ENCODE measurements at regions not wholly inside any gene's neighbourhood (a gene's known extent, or its start where the extent isn't known, plus 50 kb on each side); places are given as distances from the start of the nearest gene placed in this dataset.

- Mint-ChIP-seq H3K4me3 (ENCODE audit: unreplicated experiment) (no peak overlapping the region), H3K4me1 (ENCODE audit: low read depth) (no peaks in the 10 kb centered on the region), H3K27ac (ENCODE audit: unreplicated experiment) (no peak overlapping the region), H3K9me3 (ENCODE audit: low read depth) (peaks cover 11% of the 10 kb centered on the region), H3K27me3 (ENCODE audit: low read depth) (peaks cover 1% of the 10 kb centered on the region), H3K36me3 (ENCODE audit: low read depth) (peaks cover 2% of the 10 kb centered on the region)
- DNase-seq (ENCODE audit: low spot score) = no peak
- TF ChIP-seq CTCF (IDR thresholded peaks at IDR 0.05) = no peak
Measured at GRCh38 chr1:213523781-213524398, 463.9 kb upstream of the PROX1 start.

DNA sequence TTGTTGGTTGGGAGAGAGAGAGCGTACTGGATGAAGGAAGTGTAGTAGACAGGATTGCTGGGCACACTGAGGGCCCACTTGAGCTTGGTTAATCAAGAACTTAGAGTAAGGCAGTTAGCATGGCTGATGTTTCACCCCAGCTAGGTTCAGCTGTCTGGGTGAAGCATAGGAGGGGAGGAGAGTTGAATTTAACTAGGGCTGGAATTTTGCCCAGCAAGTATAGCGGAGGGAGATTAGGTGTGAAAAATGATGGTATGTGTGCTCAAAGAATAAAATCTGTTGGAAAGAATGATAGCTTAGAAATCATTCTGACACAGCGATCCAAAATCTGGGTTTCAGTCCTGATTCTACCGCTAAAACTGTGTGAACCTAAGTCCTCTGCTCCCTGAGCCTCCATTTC is 461.5 kb upstream of the PROX1 start:
- no peak for DNase-seq (ENCODE audit: low spot score)
- no peak for TF ChIP-seq CTCF (IDR thresholded peaks at IDR 0.05)
- Mint-ChIP-seq H3K9me3 (ENCODE audit: low read depth) (peaks cover 11% of the 10 kb centered on the region), H3K27me3 (ENCODE audit: low read depth) (peaks cover 1% of the 10 kb centered on the region), H3K36me3 (ENCODE audit: low read depth) (peaks cover 2% of the 10 kb centered on the region), H3K4me3 (ENCODE audit: unreplicated experiment) (no peak overlapping the region), H3K4me1 (ENCODE audit: low read depth) (no peaks in the 10 kb centered on the region), H3K27ac (ENCODE audit: unreplicated experiment) (no peak overlapping the region)

DNA sequence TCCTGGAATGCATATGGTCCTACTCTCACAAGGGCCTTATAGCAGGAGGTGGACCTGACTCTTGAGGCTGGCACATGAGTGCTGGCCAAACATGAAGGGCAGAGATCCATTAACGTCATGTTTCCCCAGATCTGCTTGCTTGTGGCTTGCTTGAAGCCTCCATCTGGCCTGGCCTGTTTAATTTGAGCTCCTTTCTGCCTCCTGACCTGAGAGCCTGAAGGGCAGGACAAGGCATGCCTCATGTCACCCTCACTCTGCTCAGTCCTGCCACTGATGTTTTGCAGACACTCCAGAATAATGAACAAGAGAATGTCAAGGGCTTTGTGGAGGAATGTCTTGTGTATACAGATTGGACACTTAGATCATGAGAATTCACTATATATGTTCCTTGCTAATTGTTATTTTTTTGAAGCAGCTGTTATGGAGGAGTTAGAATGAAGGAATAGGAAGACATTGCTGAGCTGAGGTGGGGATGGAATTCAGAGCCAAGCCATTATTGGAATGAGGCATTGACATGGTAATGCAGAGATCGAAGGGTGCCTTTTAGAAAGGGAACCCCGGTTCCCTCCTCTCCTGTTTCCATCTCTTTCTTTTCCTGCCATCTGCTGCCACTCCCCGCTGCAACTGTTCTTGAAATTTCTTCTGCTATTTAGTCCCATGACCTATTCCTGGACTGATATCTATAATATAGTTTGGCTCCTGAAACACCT is 457.0 kb upstream of the PROX1 start:
- Mint-ChIP-seq H3K27ac (ENCODE audit: unreplicated experiment) (no peak overlapping the region), H3K4me3 (ENCODE audit: unreplicated experiment) (no peak overlapping the region), H3K4me1 (ENCODE audit: low read depth) (no peaks in the 10 kb centered on the region), H3K27me3 (ENCODE audit: low read depth) (peaks cover 1% of the 10 kb centered on the region), H3K36me3 (ENCODE audit: low read depth) (no peaks in the 10 kb centered on the region), H3K9me3 (ENCODE audit: low read depth) (no peaks in the 10 kb centered on the region)
- DNase-seq (ENCODE audit: low spot score) = no peak
- TF ChIP-seq CTCF (IDR thresholded peaks at IDR 0.05) = no peak

DNA sequence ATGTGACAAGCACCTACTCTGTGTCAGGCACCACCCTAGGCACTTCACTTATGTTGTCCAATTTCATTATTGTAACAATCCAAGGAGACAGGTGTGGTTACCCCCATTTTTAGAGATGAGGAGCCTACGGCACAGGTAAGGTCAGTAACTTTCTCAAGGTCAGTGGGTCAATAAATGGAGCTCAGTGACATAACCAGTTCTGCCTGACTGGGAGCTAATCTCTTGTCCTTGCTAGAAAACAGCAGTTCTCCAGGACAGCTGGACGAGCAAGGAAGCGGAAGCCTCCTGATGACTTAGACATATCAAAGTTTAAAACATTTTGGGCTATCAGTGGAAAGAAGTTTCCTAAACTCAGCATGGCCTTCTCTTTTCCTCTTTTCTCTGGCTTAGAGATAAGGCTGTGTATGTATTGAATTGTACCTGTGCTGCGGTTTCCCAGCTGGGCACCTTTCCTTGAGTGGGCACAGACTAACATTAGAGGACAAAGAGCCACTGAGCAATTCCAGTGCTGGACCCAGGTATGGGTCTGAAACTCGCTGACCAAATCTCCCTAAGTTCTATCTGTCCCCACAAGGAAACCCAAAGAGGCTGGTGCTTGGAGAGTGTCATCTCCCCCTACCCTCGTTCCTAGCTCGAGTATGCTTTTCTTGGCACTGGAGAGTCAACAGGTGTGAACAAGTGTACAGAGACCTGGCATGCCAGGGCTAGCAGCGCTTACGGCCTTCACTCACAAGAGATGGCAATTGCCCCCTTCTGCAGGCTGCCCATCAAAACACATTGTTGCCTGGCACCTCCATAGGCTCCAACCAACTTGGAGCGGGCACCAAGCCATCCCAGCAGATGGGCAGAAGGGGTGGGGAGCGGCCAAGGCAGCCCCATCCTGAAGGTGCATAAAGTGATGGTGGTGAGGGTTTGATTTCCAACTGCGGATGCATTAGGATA is 456.1 kb upstream of the PROX1 start:
- Mint-ChIP-seq H3K9me3 (ENCODE audit: low read depth) (no peaks in the 10 kb centered on the region), H3K27me3 (ENCODE audit: low read depth) (peaks cover 1% of the 10 kb centered on the region), H3K4me1 (ENCODE audit: low read depth) (no peaks in the 10 kb centered on the region), H3K36me3 (ENCODE audit: low read depth) (no peaks in the 10 kb centered on the region), H3K27ac (ENCODE audit: unreplicated experiment) (no peak overlapping the region), H3K4me3 (ENCODE audit: unreplicated experiment) (no peak overlapping the region)
- no peak for DNase-seq (ENCODE audit: low spot score)
- no peak for TF ChIP-seq CTCF (IDR thresholded peaks at IDR 0.05)

GRCh38 chr1:213533125-213533524 is 454.6 kb upstream of the PROX1 start:
- Mint-ChIP-seq H3K36me3 (ENCODE audit: low read depth) (no peaks in the 10 kb centered on the region), H3K4me3 (ENCODE audit: unreplicated experiment) (no peak overlapping the region), H3K27me3 (ENCODE audit: low read depth) (no peaks in the 10 kb centered on the region), H3K27ac (ENCODE audit: unreplicated experiment) (no peak overlapping the region), H3K9me3 (ENCODE audit: low read depth) (no peaks in the 10 kb centered on the region), H3K4me1 (ENCODE audit: low read depth) (no peaks in the 10 kb centered on the region)
- DNase-seq (ENCODE audit: low spot score) = no peak
- no peak for TF ChIP-seq CTCF (IDR thresholded peaks at IDR 0.05)
